Mucosa of descending colon (tissue), 3 donors: ENCODE measurements at regions not wholly inside any gene's neighbourhood (a gene's known extent, or its start where the extent isn't known, plus 50 kb on each side); places are given as distances from the start of the nearest gene placed in this dataset. TPM values are rescaled to one million over a fixed set of nuclear protein-coding genes. Genes with fewer than 3 reads are reported as not detected.
"Not testable (repeated sequence)": the region's sequence is repeated elsewhere in the genome, so short reads cannot be mapped to it uniquely, and the experiment has no call there.

ENCODE experiments used
- ATAC-seq: fragments of 200-7000 bp; cut with Tn5 transposase; one replicate; pipeline ENCODE4 v1.9.1; 2020; ENCODE audit warnings: mild to moderate bottlenecking, moderate library complexity
- DNase-seq, 3 donors: peaks; one replicate each; pipeline ENCODE4 v3.0.0-alpha.2; 2020
- H3K36me3 ChIP-seq: fragments of 200-600 bp; one replicate; pipeline ENCODE4 v1.8.0; 2021; ENCODE audit warnings: low read depth, mild to moderate bottlenecking
- H3K4me1 ChIP-seq: fragments of 200-600 bp; one replicate; pipeline ENCODE4 v1.8.0; 2021; ENCODE audit warnings: low read depth, mild to moderate bottlenecking
- H3K4me3 ChIP-seq: fragments of 200-600 bp; one replicate; pipeline ENCODE4 v1.8.0; 2021; ENCODE audit warnings: mild to moderate bottlenecking
- H3K9me3 ChIP-seq: fragments of 200-600 bp; one replicate; pipeline ENCODE4 v1.8.0; 2021; ENCODE audit warnings: mild to moderate bottlenecking
- intact Hi-C, 2 donors: fragments of 100-400 bp; cut with DNase I in 1 of 2; cut with micrococcal nuclease in 1 of 2; formaldehyde crosslinking; loops; one replicate each; pipeline versions ENCODE4 v1.11.0 to v1.11.1; 2022; cut with DNase I, micrococcal nuclease
- microRNA-seq: library from miRNA; unstranded; fragments of <30 nt; microRNA quantifications from one replicate; pipeline ENCODE4, GENCODE V29; 2019
- donor health status: DM: no; HTN: no; CAD: no; lungs with moderate emphysema.
- donor health status: DM: no; HTN: no; CAD: no.
- donor health status: DM: no; HTN: yes; CAD: no.

GRCh38 chr5:1575491-1575890 is 51.7 kb upstream of the LPCAT1 start:
- intact Hi-C loops, H3K4me3 ChIP-seq, H3K36me3 ChIP-seq, H3K9me3 ChIP-seq, H3K4me1 ChIP-seq, ATAC-seq, DNase-seq: not testable (repeated sequence)

GRCh38 chr5:1574023-1574318 is 50.2 kb upstream of the LPCAT1 start:
- ATAC-seq = peak; percentile 83
- H3K36me3 ChIP-seq = not testable (repeated sequence)

DNA sequence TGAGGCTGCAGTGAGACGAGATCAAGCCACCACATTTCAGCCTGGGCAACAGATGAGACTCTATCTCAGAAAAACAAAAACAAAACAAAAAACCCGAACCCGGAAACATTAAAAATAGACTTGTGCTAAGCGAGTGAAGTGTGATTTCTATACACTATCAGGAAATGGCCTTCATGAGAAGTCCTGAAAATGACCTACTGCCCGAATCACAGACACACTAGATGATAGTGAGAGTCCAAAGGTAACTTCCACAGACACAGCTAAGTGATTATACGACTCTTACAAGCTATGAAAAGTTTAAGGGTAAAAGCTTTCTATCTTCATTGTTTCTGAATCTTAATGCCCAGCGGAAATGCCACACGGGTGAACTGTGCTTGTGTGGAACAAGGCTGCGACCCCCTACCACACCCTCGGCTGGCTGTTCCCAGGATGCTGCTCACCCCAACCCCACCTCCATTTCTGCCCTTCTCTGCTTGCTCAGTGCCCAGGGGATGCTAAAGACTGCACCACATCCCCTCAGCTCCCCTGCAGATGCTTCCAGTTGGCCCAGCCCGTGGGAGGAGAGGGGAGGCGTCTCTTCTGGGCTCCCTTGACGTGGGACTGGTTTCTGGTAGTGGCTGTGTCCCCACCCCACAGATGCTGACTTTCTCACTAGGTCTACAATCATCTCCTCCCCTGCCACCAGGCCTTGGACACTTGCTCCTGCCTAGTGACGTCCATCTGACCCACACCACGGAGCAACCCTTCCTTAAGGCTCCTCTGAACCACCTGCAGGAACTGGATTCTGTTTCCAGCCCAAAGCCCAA is 49.7 kb upstream of the LPCAT1 start:
- ATAC-seq = peak; percentile 82
- H3K4me1 ChIP-seq, H3K9me3 ChIP-seq, H3K36me3 ChIP-seq, H3K4me3 ChIP-seq, intact Hi-C loops, DNase-seq: not testable (repeated sequence)

More at GRCh38 chr5:1574023-1574318, 50.2 kb upstream of the LPCAT1 start:
- H3K4me3 ChIP-seq, H3K9me3 ChIP-seq, H3K4me1 ChIP-seq, intact Hi-C loops: not testable (repeated sequence)
- peak in 1 of 3 donors; percentile 55 for DNase-seq

Small RNAs in the stretch of these regions (microRNA-seq; reads per million reads assigned to microRNA genes)
- gene MIR4277 = not detected
